ENCODE measurements at regions not wholly inside any gene's neighbourhood (a gene's known extent, or its start where the extent isn't known, plus 50 kb on each side); places are given as distances from the start of the nearest gene placed in this dataset.

DNA sequence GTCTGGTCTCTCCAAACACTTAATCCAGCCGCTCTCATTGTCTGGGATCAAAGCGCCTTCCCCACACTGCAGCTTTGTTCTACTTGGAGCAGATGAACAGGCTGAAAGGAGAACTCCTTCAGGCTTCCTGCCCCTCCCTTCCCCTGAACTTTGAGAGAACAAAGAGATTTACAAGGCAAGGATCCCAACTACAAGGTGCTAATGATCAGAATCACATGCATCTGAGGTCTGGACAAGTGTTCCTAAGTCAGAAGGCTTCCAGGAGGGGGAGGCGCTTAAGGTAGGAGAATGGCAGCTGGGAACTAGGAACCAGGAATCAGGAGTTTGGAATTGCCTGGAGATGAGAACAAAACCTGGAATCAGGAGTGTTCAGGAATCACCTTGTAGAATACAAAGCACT is 606.3 kb upstream of the CDH11 start:
- TF ChIP-seq EP300 (IDR thresholded peaks at IDR 0.05) (no peak), CTCF (IDR thresholded peaks at IDR 0.05) (no peak)

Data from suprapubic skin (tissue), 3 donors.